Activated effector memory CD4-positive, alpha-beta T cell treated with anti-CD3 and anti-CD28 coated beads, Interleukin-2, amount 50 U/mL, for 16 hours (primary cell): ENCODE measurements at regions not wholly inside any gene's neighbourhood (a gene's known extent, or its start where the extent isn't known, plus 50 kb on each side); places are given as distances from the start of the nearest gene placed in this dataset.
"Not testable (repeated sequence)": the region's sequence is repeated elsewhere in the genome, so short reads cannot be mapped to it uniquely, and the experiment has no call there.

Experiments
- DNase-seq: peaks from one replicate; pipeline ENCODE4 v3.0.0-alpha.2; 2020

- no peak for DNase-seq
Observed at GRCh38 chr3:184479426-184480126, 82.0 kb upstream of the EPHB3 start.

- DNase-seq, result no peak
Observed at GRCh38 chr3:184480831-184481230, 80.8 kb upstream of the EPHB3 start.

GRCh38 chr3:184481984-184482671, 79.5 kb upstream of the EPHB3 start:
- no peak for DNase-seq

GRCh38 chr3:184485241-184485640, 76.3 kb upstream of the EPHB3 start:
- DNase-seq, result no peak

- DNase-seq, result no peak
Observed at GRCh38 chr3:184485906-184486305, 75.7 kb upstream of the EPHB3 start.

GRCh38 chr3:184486614-184487013, 75.0 kb upstream of the EPHB3 start:
- no peak for DNase-seq

GRCh38 chr3:184488577-184488976, 73.0 kb upstream of the EPHB3 start:
- no peak for DNase-seq

- no peak for DNase-seq
Observed at GRCh38 chr3:184489268-184489841, 72.2 kb upstream of the EPHB3 start.

GRCh38 chr3:184491011-184491576, 70.5 kb upstream of the EPHB3 start:
- DNase-seq, result no peak

GRCh38 chr3:184491867-184492615, 69.5 kb upstream of the EPHB3 start:
- DNase-seq, result no peak

- DNase-seq, result no peak
Observed at GRCh38 chr3:184496933-184497332, 64.7 kb upstream of the EPHB3 start.

GRCh38 chr3:184497804-184498203, 63.8 kb upstream of the EPHB3 start:
- no peak for DNase-seq

GRCh38 chr3:184498986-184499606, 62.5 kb upstream of the EPHB3 start:
- no peak for DNase-seq

- DNase-seq, result no peak
Observed at GRCh38 chr3:184500344-184500923, 61.2 kb upstream of the EPHB3 start.

GRCh38 chr3:184502123-184502667, 59.4 kb upstream of the EPHB3 start:
- no peak for DNase-seq

- not testable (repeated sequence) for DNase-seq
Observed at GRCh38 chr3:184502841-184503240, 58.7 kb upstream of the EPHB3 start.

GRCh38 chr3:184503647-184504046, 57.9 kb upstream of the EPHB3 start:
- no peak for DNase-seq

GRCh38 chr3:184505076-184505878, 56.3 kb upstream of the EPHB3 start:
- no peak for DNase-seq

- DNase-seq, result no peak
Observed at GRCh38 chr3:184506561-184506991, 55.0 kb upstream of the EPHB3 start.

- no peak for DNase-seq
Observed at GRCh38 chr3:184508938-184509337, 52.6 kb upstream of the EPHB3 start.

- no peak for DNase-seq
Observed at GRCh38 chr3:184511741-184512140, 49.8 kb upstream of the EPHB3 start.
